ENCODE measurements at regions not wholly inside any gene's neighbourhood (a gene's known extent, or its start where the extent isn't known, plus 50 kb on each side); places are given as distances from the start of the nearest gene placed in this dataset.

DNA sequence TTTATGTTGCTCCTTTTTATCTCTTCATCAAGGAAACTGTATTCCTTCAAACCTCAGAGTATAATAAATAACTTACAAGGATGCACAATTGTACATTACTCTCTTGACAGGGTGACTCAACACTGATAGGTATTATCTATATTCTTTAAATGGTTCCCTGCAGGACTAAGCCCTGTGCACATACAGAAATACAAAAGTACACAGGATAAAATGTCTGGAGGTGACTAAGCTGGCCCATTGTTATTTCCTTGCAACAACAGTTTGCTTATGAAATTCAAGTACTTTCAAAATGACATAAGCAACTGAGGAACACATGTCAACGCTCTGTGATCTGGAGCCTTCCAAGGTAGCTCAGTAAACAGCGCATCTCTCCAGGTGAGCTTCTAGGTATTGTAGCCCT is 83.8 kb upstream of the RPL34 start:
- TF ChIP-seq, protein P1, sequence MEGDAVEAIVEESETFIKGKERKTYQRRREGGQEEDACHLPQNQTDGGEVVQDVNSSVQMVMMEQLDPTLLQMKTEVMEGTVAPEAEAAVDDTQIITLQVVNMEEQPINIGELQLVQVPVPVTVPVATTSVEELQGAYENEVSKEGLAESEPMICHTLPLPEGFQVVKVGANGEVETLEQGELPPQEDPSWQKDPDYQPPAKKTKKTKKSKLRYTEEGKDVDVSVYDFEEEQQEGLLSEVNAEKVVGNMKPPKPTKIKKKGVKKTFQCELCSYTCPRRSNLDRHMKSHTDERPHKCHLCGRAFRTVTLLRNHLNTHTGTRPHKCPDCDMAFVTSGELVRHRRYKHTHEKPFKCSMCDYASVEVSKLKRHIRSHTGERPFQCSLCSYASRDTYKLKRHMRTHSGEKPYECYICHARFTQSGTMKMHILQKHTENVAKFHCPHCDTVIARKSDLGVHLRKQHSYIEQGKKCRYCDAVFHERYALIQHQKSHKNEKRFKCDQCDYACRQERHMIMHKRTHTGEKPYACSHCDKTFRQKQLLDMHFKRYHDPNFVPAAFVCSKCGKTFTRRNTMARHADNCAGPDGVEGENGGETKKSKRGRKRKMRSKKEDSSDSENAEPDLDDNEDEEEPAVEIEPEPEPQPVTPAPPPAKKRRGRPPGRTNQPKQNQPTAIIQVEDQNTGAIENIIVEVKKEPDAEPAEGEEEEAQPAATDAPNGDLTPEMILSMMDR (IDR thresholded peaks at IDR 0.05; ENCODE audit: low read depth, low read length) = no peak
- no peak for DNase-seq (ENCODE audit: low read depth, low spot score)
- in situ Hi-C loops (cut with HindIII; ENCODE audit: low sequenced_read_pairs) = no loop called here
- H3K4me3 ChIP-seq (ENCODE audit: low read depth, low read length) = no peak overlapping the region

DNA sequence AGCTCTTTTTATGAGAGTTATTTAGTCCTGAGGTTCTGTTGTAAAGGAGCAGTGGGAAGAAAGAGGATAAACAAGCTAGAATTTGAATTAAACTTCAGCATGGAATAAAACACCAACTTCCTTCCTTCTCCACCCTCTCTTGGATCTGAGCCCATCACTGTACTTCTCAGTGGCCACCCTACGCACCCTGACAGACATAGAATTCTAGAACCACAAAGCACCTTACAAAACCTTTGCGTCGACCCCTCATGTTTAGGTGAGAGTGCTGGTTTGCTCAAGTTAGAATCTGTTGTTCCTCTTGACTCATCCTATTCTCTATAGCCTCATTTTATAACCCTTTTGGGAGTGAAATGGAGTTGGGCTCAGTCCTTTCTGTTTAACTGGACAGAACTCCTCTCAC is 84.6 kb upstream of the RPL34 start:
- no peak for DNase-seq (ENCODE audit: low read depth, low spot score)
- in situ Hi-C loops (cut with HindIII; ENCODE audit: low sequenced_read_pairs) = no loop called here
- TF ChIP-seq, protein P1 (IDR thresholded peaks at IDR 0.05; ENCODE audit: low read depth, low read length) = no peak
- no peak overlapping the region for H3K4me3 ChIP-seq (ENCODE audit: low read depth, low read length)

DNA sequence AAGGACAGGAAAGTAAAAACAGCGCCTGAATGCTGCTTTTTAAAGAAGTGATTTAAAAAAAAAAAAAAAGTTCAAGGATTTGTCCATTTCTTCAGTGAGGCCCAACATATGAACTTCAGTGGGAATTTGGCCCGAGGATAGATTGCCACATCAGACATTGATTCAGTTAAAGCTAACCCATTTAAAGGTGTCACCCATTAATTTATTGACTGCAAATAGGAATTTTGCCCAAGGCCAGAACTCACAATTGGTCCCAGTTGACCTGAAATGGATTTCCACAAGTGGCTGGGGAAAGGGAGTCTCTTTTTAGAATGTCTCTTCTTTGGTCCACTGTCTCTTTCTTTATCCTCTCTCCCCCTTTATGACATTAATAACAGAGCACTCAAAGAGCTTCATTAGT is 86.5 kb upstream of the RPL34 start:
- in situ Hi-C loops (cut with HindIII; ENCODE audit: low sequenced_read_pairs) = no loop called here
- no peak overlapping the region for H3K4me3 ChIP-seq (ENCODE audit: low read depth, low read length)
- DNase-seq (ENCODE audit: low read depth, low spot score) = no peak

DNA sequence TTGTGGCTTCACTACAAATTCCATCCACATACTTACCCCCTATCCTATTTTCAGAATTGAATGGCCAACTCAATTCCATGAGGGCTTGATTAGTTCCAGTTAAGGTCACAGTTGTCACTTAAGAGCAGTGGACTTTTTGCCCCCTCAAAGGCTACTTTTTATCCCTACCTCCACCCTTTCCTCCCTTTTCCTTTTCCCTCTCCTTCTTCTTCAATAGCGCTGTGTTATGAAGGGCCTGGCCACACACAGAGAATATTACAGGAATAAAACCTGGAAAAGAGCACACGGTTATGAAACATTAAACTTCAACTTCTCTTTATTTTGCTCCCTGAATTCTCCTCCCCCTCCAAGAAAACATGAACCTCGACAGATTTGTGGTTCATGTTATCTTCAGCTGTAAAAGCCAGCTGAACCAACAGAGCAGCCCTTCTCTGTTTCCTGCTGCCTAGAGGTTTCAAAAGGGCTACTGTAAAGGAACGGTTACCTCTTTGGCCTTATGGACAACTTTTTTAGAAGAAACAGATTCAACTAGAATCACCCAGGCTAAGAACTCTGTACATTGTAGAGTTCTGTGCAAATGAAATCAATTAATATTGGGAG is 87.0 kb upstream of the RPL34 start:
- in situ Hi-C loops (cut with HindIII; ENCODE audit: low sequenced_read_pairs) = no loop called here
- H3K4me3 ChIP-seq (ENCODE audit: low read depth, low read length) = no peak overlapping the region
- no peak for DNase-seq (ENCODE audit: low read depth, low spot score)
- TF ChIP-seq, protein P1 (IDR thresholded peaks at IDR 0.05; ENCODE audit: low read depth, low read length) = no peak

More for the DNA sequence above, 86.5 kb upstream of the RPL34 start:
- TF ChIP-seq, protein P1 (IDR thresholded peaks at IDR 0.05; ENCODE audit: low read depth, low read length) = no peak

DNA sequence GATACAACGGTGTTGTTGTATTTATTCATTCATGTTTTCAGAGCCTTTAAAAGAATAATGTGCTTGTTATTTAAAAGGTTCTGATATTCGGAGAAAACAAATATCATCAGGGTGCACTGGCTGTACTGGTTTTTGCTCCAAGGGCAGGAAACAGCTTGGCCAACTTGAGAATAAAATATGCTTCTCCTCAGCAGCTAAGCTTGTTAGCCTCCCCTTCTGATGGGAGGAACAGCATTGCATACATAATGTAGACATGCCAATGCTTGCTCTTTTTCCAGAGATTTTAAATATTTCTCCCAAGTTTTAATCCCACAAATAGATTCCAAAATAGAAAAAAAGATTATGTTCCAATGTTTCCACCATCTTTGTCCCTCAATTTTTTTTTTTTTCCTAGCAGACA is 87.6 kb upstream of the RPL34 start:
- in situ Hi-C loops (cut with HindIII; ENCODE audit: low sequenced_read_pairs) = no loop called here
- TF ChIP-seq, protein P1 (IDR thresholded peaks at IDR 0.05; ENCODE audit: low read depth, low read length) = no peak
- H3K4me3 ChIP-seq (ENCODE audit: low read depth, low read length) = no peak overlapping the region
- DNase-seq (ENCODE audit: low read depth, low spot score) = no peak

DNA sequence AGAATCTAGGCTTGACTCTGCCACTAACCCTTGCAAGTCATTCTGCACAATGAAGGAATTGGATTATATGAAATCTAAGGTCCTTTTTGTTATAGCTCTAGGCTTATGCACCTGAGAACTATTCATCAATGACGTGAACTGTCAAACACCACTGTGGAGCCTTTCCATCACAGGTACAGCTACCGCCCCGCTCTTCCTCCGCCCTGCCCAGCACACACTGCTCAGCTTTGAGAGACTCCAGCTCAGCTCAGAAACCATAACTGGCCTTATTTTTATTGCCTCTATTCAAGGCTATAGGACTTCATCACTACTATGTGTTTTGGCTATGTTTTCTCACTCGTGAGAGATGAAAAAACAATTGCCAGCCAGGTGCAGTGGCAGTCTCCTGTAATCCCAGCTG is 88.2 kb upstream of the RPL34 start:
- in situ Hi-C loops (cut with HindIII; ENCODE audit: low sequenced_read_pairs) = no loop called here
- TF ChIP-seq, protein P1 (IDR thresholded peaks at IDR 0.05; ENCODE audit: low read depth, low read length) = no peak
- no peak for DNase-seq (ENCODE audit: low read depth, low spot score)
- H3K4me3 ChIP-seq (ENCODE audit: low read depth, low read length) = no peak overlapping the region

DNA sequence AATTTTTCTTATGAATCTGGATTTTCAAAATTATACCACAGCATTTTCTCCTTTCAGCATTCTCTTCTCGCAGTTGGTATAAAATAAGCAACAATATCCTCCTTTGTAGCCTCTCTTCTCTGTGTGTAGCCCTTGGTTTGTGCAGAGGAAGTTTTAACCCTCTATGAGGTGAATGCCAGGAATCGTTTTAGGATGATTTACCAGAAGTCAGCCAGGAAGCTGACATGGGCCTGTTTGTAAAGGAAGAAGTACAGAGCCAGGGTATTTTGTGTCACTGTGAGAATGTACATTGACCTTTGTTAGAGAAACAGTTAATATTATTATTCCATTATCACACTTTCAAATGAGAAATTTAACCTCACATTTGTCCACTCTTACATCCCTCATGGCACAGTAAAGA is 88.9 kb upstream of the RPL34 start:
- in situ Hi-C loops (cut with HindIII; ENCODE audit: low sequenced_read_pairs) = no loop called here

More for the DNA sequence above, 88.9 kb upstream of the RPL34 start:
- DNase-seq (ENCODE audit: low read depth, low spot score) = no peak
- TF ChIP-seq, protein P1 (IDR thresholded peaks at IDR 0.05; ENCODE audit: low read depth, low read length) = no peak
- no peak overlapping the region for H3K4me3 ChIP-seq (ENCODE audit: low read depth, low read length)
